GM12872 (cell line): ENCODE measurements at regions not wholly inside any gene's neighbourhood (a gene's known extent, or its start where the extent isn't known, plus 50 kb on each side); places are given as distances from the start of the nearest gene placed in this dataset.

Experiments used
- TF ChIP-seq, protein P1 (sequence below): IDR thresholded peaks from 3 replicates; pipeline ENCODE4 v1.5.1; 2011; ENCODE audit warnings: low read depth, mild to moderate bottlenecking, low read length, moderate library complexity; ENCODE audit not compliant: insufficient read depth

DNA sequence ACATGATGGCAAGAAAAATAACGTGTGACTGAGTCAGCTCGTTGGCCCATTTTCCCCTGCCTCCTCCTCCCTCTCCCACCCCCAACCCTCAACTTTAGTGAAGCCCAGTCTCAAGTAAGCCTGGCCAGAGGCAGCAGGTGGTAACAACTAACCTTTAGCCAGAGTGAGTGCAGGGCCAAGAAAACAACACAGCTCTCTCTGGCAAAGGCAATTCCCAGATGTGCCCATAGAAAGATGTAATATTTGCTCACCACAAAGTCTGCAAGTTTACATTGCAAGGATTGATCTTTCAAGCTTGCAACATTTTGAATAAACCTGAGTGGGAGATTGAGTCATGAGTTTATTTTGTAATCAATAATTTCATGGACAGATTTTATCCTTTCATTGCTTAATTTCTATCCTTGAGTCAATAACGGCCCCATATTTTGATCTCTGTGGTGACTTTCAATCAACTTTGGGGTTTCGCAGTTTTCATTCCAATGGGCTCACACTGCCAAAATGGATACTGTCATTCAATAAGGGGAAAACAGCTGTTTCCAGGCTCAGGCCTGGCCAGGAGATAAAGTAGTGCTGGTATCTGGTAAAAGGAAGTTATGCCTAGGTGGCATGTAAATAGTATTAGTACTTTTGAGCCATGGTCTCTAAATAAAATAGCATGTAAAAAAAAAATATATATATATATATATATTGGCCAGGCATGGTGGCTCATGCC, 130.7 kb upstream of the TMEM164 start:
- TF ChIP-seq, protein P1, sequence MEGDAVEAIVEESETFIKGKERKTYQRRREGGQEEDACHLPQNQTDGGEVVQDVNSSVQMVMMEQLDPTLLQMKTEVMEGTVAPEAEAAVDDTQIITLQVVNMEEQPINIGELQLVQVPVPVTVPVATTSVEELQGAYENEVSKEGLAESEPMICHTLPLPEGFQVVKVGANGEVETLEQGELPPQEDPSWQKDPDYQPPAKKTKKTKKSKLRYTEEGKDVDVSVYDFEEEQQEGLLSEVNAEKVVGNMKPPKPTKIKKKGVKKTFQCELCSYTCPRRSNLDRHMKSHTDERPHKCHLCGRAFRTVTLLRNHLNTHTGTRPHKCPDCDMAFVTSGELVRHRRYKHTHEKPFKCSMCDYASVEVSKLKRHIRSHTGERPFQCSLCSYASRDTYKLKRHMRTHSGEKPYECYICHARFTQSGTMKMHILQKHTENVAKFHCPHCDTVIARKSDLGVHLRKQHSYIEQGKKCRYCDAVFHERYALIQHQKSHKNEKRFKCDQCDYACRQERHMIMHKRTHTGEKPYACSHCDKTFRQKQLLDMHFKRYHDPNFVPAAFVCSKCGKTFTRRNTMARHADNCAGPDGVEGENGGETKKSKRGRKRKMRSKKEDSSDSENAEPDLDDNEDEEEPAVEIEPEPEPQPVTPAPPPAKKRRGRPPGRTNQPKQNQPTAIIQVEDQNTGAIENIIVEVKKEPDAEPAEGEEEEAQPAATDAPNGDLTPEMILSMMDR = no peak

DNA sequence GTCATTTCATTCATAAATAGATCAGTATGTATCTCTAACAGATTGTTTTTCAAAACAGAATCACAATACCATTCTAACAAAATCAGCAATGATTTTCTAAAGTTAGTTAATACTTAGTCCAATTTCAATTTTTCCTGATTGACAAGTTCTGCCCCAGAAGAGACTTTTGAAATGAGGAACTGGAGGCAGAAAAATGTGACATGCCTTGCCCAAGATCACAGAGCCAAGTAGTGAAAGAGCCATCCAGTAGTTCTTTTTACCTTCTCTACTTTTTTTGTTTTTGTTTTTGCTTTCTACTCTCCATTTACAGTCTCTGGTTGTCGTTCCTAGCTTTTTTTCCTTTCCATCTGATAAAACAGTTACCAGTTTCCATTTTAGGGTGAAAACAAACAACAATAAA, 129.3 kb upstream of the TMEM164 start:
- TF ChIP-seq, protein P1 = no peak

DNA sequence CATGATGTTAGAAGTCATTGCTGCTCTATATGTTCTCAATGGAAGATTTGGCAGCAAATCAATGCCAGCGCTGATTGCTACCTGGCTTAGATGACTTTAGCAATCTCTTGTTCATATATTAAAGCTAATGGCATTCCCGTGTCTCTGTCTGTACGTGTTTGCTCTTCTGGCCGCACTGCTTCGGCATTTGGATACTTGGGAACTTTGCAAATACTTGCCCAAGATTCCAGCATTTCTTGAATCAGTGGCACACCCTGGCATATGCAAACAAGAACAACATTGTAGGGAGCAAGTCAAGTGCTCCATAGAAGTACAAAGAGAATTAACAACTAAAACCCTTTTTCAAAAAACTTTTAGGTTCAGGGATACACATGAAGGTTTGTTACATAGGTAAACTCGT, 128.9 kb upstream of the TMEM164 start:
- TF ChIP-seq, protein P1 = no peak

DNA sequence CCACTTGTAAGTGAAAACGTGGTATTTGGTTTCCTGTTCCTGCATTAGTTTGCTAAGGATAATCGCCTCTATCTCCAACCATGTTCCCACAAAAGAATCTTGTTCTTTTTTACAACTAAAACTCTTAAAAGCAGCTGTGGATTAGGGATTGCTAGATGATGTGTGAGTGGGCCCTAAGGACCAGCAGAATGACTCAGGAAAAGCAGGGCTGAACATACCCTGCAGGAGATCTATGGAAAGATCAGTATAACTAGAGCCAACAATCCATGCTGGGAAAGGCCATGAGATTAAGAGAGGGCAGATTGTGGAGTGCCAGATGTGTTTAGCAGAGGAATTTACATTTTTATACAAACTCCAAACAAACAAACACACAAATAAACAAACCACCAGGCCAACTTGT, 128.4 kb upstream of the TMEM164 start:
- TF ChIP-seq, protein P1 = no peak

DNA sequence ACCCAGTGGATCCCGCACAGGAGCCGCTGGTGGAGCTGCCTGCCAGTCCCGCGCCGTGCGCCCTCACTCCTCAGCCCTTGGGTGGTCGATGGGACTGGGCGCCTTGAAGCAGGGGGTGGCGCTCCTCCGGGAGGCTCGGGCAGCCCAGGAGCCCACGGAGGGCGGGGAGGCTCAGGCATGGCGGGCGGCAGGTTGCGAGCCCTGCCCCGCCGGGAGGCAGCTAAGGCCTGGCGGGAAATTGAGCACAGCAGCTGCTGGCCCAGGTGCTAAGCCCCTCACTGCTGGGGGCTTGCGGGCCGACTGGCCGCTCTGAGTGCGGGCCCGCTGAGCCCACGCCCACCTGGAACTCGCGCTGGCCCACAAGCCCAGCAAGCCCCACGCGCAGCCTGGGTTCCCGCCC, 127.1 kb upstream of the TMEM164 start:
- TF ChIP-seq, protein P1 = no peak

DNA sequence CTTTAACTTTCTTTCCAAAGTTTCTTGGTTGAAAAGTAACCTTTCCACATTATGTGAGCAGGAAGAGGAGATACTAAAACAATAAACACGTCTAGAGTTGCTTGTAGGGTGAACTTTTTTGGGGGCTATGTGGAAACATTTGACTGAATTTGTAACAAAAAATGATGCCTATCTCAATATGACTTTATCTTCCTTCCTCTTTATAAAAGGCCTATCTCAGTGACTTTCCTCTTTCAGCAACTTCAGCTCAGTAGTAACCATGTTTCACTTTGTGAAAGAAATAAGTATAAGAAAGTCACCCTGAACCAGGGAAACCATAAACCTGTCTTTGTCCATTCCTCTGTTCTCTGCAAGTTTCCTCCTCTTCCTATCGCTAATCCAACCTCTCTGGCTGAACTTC, 124.7 kb upstream of the TMEM164 start:
- TF ChIP-seq, protein P1 = no peak

DNA sequence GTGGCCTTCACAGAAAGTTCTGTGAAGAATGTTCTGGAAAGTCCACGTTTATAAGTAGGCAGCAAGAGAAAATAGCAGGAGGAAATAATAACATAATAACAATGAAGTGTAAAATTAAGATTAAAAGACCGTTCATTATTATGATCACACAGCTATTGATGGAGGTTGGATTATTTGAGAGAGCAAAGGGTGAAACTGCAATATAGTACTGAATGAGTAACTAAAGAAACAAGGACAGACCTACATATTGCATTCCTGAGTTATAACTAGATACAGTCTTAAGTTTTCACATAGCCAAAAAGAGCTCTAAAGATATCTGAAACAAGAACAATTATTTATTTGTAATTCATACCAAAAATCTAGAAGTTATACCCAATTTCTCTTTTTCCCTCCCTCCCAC, 122.9 kb upstream of the TMEM164 start:
- TF ChIP-seq, protein P1 = no peak
